ENCODE measurements at regions not wholly inside any gene's neighbourhood (a gene's known extent, or its start where the extent isn't known, plus 50 kb on each side); places are given as distances from the start of the nearest gene placed in this dataset.

- no peaks in the 10 kb centered on the region for H3K4me1 ChIP-seq (ENCODE audit: control insufficient read depth in 1 of 2, insufficient read depth in 2 of 2, low read depth in 1 of 2, low read length in 1 of 2)
- H3K9ac ChIP-seq = no peak overlapping the region
- no peak overlapping the region for H3K4me3 ChIP-seq (ENCODE audit: low read depth in 2 of 2, low read length in 1 of 2)
- no peak overlapping the region for H3K27ac ChIP-seq (ENCODE audit: low read depth in 2 of 2, low read length in 1 of 2)
- DNase-seq = no peak
- no peaks in the 10 kb centered on the region for H4K20me1 ChIP-seq (ENCODE audit: insufficient read depth)
- TF ChIP-seq SIN3A (IDR thresholded peaks at IDR 0.05; ENCODE audit: borderline replicate concordance, low read depth, low read length) (no peak), JUND (IDR thresholded peaks at IDR 0.05) (no peak), SMC3 (IDR thresholded peaks at IDR 0.05; ENCODE audit: low read depth, low read length) (no peak), ELF1 (IDR thresholded peaks at IDR 0.05) (no peak), GATA2 (CRISPR knock-in tag; IDR thresholded peaks at IDR 0.05) (no peak), RXRA (IDR thresholded peaks at IDR 0.05; ENCODE audit: borderline replicate concordance, low read depth) (no peak), FOSL2 (IDR thresholded peaks at IDR 0.05; ENCODE audit: borderline replicate concordance, low read depth) (no peak), ZBTB33 (IDR thresholded peaks at IDR 0.05; ENCODE audit: borderline replicate concordance, low read depth) (no peak)
- no peak overlapping the region for H3K4me2 ChIP-seq
- no peak overlapping the region for H2AFZ ChIP-seq (ENCODE audit: low read depth)
- H3F3A ChIP-seq (replicated peaks; ENCODE audit: insufficient read depth) = no peaks in the 10 kb centered on the region
- no peaks in the 10 kb centered on the region for H3K9me3 ChIP-seq
- no peaks in the 10 kb centered on the region for H3K79me2 ChIP-seq (ENCODE audit: insufficient read depth)
- H3K9me2 ChIP-seq = no peaks in the 10 kb centered on the region
- no peaks in the 10 kb centered on the region for H3K36me3 ChIP-seq (replicated peaks in 1 of 2; ENCODE audit: control insufficient read depth in 1 of 2, insufficient read depth in 2 of 2, low read length in 1 of 2)
- H3K27me3 ChIP-seq (ENCODE audit: insufficient read depth) = no peaks in the 10 kb centered on the region
- ChIA-PET CTCF (no interaction called here), POLR2A (no interaction called here)
Observed at GRCh38 chr9:115378758-115379157, 260.8 kb upstream of the TNC start.

GRCh38 chr9:115379719-115380118 is 261.8 kb upstream of the TNC start:
- Histone ChIP-seq H3K27ac (ENCODE audit: low read depth in 2 of 2, low read length in 1 of 2) (no peak overlapping the region), H3K9me2 (no peaks in the 10 kb centered on the region), H4K20me1 (ENCODE audit: insufficient read depth) (no peaks in the 10 kb centered on the region), H3K4me3 (ENCODE audit: low read depth in 2 of 2, low read length in 1 of 2) (no peak overlapping the region), H3K79me2 (ENCODE audit: insufficient read depth) (no peaks in the 10 kb centered on the region), H3K9me3 (no peaks in the 10 kb centered on the region), H3F3A (replicated peaks; ENCODE audit: insufficient read depth) (no peaks in the 10 kb centered on the region), H3K4me1 (ENCODE audit: control insufficient read depth in 1 of 2, insufficient read depth in 2 of 2, low read depth in 1 of 2, low read length in 1 of 2) (no peaks in the 10 kb centered on the region), H3K36me3 (replicated peaks in 1 of 2; ENCODE audit: control insufficient read depth in 1 of 2, insufficient read depth in 2 of 2, low read length in 1 of 2) (no peaks in the 10 kb centered on the region), H3K27me3 (ENCODE audit: insufficient read depth) (no peaks in the 10 kb centered on the region), H3K4me2 (no peak overlapping the region), H3K9ac (no peak overlapping the region), H2AFZ (ENCODE audit: low read depth) (no peak overlapping the region)
- DNase-seq = no peak
- ChIA-PET CTCF (no interaction called here), POLR2A (no interaction called here)
- no peak for TF ChIP-seq GATA2 (CRISPR knock-in tag; IDR thresholded peaks at IDR 0.05)
- no peak for TF ChIP-seq EP300 (IDR thresholded peaks at IDR 0.05; ENCODE audit: borderline replicate concordance in 1 of 2, low read depth in 1 of 2, low read length in 1 of 2)
- TF ChIP-seq POLR2AphosphoS5 (IDR thresholded peaks at IDR 0.05; ENCODE audit: low read depth, low read length) = no peak
- TF ChIP-seq FOXJ3 (CRISPR knock-in tag; IDR thresholded peaks at IDR 0.05) = no peak
- no peak for TF ChIP-seq MAX (IDR thresholded peaks at IDR 0.05; ENCODE audit: low read depth)
- no peak for TF ChIP-seq IRF3 (IDR thresholded peaks at IDR 0.05; ENCODE audit: low read depth, low read length)
- WGBS (ENCODE audit: low lambda C conversion rate) = no CpG with 5 or more reads among the region's 3 CpGs

Measured in SK-N-SH (cell line).